Astrocyte of the spinal cord (primary cell): ENCODE measurements at regions not wholly inside any gene's neighbourhood (a gene's known extent, or its start where the extent isn't known, plus 50 kb on each side); places are given as distances from the start of the nearest gene placed in this dataset.

Experiments
- DNase-seq: peaks from one replicate; pipeline ENCODE4 v3.0.0; 2011; ENCODE audit warnings: low read depth, low spot score
- H3K4me3 ChIP-seq: 2 replicates; pipeline ENCODE4 v1.5.1; 2011; ENCODE audit warnings: low read depth, mild to moderate bottlenecking, low read length, moderate library complexity
- CTCF ChIP-seq: IDR thresholded peaks from 2 replicates; pipeline ENCODE4 v1.5.1; 2012; ENCODE audit warnings: low read depth, mild to moderate bottlenecking, low read length, inconsistent platforms
- in situ Hi-C: cut with HindIII; loops from 2 replicates; pipeline ENCODE4 v1.10.0; 2017; ENCODE audit warnings: low sequenced_read_pairs

- in situ Hi-C loops: no loop called here
- H3K4me3 ChIP-seq: no peak overlapping the region
- DNase-seq: no peak
- TF ChIP-seq CTCF: no peak
Observed at GRCh38 chr14:84792722-84793410, 737.1 kb upstream of the FLRT2 start.

DNA sequence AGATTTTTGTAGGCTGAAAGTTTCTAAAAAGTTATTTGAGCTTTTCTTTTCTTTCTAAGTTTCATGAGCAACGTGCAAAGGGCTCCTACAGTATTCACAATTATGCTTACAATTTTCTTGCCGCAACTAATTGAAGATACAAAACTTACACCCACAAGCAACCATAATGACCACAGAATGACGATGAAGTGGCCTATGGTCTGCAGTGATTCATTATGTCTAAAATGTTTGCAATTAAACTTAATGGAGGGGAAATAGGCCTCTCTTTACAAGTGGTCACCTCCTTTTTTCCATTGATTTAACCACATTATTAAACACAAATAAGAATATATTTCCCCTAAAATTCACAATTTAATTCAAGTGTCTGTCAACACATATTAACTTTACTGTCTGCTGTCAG, 732.6 kb upstream of the FLRT2 start:
- no peak for TF ChIP-seq CTCF
- peak; percentile 5 for DNase-seq
- in situ Hi-C loops: no loop called here
- H3K4me3 ChIP-seq: no peak overlapping the region

GRCh38 chr14:84804468-84804867, 725.5 kb upstream of the FLRT2 start:
- no peak for TF ChIP-seq CTCF
- H3K4me3 ChIP-seq: no peak overlapping the region
- in situ Hi-C loops: no loop called here
- no peak for DNase-seq

GRCh38 chr14:84804895-84805294, 725.0 kb upstream of the FLRT2 start:
- in situ Hi-C loops: no loop called here
- H3K4me3 ChIP-seq: no peak overlapping the region
- TF ChIP-seq CTCF: no peak
- no peak for DNase-seq

DNA sequence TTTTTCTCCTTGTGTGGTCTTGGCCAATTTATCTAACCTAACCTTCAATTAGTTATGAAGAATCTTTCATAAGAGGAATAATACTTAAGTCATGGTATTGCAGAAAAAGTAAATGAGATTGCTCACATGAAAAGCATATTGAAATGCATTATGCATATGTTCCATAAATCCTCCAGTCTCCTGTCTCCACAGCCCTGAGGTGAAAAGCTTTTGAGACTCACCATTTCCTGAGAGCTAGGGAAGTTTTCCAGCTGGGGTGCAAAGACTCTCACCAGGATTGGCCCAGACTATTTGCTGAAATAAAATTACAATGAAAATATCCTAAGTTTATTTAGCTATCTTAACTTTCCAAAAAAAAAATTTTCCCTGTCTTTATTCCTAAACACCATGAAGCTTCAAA, 723.8 kb upstream of the FLRT2 start:
- in situ Hi-C loops: no loop called here
- DNase-seq: no peak
- H3K4me3 ChIP-seq: no peak overlapping the region
- no peak for TF ChIP-seq CTCF

GRCh38 chr14:84806622-84807021, 723.3 kb upstream of the FLRT2 start:
- no peak for TF ChIP-seq CTCF
- DNase-seq: peak; percentile 10

More at GRCh38 chr14:84806622-84807021, 723.3 kb upstream of the FLRT2 start:
- no peak overlapping the region for H3K4me3 ChIP-seq
- in situ Hi-C loops: no loop called here
